Mammary epithelial cell (primary cell): ENCODE measurements at regions not wholly inside any gene's neighbourhood (a gene's known extent, or its start where the extent isn't known, plus 50 kb on each side); places are given as distances from the start of the nearest gene placed in this dataset.

ENCODE experiments used
- EZH2 ChIP-seq: IDR thresholded peaks from 2 replicates; pipeline ENCODE4 v1.6.1; 2012; ENCODE audit warnings: low read length, inconsistent platforms, borderline replicate concordance
- TF ChIP-seq, protein P1 (sequence below), 2 donors: IDR thresholded peaks in 1 of 2; conservative IDR thresholded peaks in 1 of 2; 2 replicates each; pipeline ENCODE4 v1.5.1; 2011 to 2012; ENCODE audit warnings: inconsistent platforms in 2 of 2, low read length in 2 of 2, mild to moderate bottlenecking in 2 of 2, control low read depth in 1 of 2, low read depth in 1 of 2; ENCODE audit not compliant: insufficient read depth in 1 of 2; ENCODE audit errors: extremely low read depth in 1 of 2

DNA sequence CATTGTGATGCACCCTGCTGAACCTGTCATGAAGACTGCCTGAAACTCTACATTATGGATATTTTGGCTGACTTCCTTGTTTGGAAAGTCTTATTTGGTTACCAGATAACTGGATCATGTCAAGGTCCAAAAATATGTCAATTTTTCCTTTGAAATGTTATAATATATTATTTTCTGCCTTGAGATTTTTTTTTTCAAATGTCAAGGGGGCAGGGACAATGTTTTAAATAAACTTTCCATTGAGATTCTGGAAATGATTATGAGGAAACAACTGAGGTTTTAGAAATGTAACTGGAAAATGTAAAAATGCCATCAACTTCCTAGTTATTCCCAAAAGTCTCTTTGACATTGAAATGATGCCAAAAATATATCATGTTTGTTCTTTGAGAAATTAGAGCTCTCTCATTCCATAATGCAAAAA, 117.0 kb downstream of the RFC3 start:
- TF ChIP-seq, protein P1, sequence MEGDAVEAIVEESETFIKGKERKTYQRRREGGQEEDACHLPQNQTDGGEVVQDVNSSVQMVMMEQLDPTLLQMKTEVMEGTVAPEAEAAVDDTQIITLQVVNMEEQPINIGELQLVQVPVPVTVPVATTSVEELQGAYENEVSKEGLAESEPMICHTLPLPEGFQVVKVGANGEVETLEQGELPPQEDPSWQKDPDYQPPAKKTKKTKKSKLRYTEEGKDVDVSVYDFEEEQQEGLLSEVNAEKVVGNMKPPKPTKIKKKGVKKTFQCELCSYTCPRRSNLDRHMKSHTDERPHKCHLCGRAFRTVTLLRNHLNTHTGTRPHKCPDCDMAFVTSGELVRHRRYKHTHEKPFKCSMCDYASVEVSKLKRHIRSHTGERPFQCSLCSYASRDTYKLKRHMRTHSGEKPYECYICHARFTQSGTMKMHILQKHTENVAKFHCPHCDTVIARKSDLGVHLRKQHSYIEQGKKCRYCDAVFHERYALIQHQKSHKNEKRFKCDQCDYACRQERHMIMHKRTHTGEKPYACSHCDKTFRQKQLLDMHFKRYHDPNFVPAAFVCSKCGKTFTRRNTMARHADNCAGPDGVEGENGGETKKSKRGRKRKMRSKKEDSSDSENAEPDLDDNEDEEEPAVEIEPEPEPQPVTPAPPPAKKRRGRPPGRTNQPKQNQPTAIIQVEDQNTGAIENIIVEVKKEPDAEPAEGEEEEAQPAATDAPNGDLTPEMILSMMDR (conservative IDR thresholded peaks at IDR 0.05 in 1 of 2, IDR thresholded peaks at IDR 0.05 in 1 of 2; ENCODE audit: extremely low read depth in 1 of 2, insufficient read depth in 1 of 2, low read depth in 1 of 2, low read length in 2 of 2) = no peak
- TF ChIP-seq EZH2 = no peak
